ENCODE measurements at regions not wholly inside any gene's neighbourhood (a gene's known extent, or its start where the extent isn't known, plus 50 kb on each side); places are given as distances from the start of the nearest gene placed in this dataset.

DNA sequence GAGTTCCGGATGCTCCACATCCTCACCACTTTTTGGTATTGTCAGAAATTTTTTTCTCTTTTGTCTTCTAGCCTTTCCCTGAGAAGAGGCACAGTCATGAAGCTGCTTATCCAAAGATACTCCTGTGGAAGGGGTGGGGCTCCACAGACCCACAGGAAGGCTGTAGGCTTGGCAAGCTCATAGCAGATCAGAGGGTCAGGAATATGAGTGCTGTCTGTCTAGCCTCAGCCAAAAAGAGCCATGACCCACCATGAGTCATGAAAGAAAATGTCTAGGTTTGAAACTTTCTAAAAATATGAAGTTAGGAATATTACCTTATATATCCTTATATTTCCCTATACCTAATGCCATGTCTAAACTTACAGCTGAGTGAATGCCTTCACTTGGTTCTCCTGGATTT is 118.2 kb upstream of the THBS1 start:
- TF ChIP-seq, protein P1, sequence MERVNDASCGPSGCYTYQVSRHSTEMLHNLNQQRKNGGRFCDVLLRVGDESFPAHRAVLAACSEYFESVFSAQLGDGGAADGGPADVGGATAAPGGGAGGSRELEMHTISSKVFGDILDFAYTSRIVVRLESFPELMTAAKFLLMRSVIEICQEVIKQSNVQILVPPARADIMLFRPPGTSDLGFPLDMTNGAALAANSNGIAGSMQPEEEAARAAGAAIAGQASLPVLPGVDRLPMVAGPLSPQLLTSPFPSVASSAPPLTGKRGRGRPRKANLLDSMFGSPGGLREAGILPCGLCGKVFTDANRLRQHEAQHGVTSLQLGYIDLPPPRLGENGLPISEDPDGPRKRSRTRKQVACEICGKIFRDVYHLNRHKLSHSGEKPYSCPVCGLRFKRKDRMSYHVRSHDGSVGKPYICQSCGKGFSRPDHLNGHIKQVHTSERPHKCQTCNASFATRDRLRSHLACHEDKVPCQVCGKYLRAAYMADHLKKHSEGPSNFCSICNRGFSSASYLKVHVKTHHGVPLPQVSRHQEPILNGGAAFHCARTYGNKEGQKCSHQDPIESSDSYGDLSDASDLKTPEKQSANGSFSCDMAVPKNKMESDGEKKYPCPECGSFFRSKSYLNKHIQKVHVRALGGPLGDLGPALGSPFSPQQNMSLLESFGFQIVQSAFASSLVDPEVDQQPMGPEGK (CRISPR knock-in tag; IDR thresholded peaks at IDR 0.05; ENCODE audit: borderline replicate concordance) = no peak
- TF ChIP-seq BACH2 (CRISPR knock-in tag; IDR thresholded peaks at IDR 0.05; ENCODE audit: borderline replicate concordance) (no peak), RARB (CRISPR knock-in tag; IDR thresholded peaks at IDR 0.05) (no peak)
